ENCODE measurements at regions not wholly inside any gene's neighbourhood (a gene's known extent, or its start where the extent isn't known, plus 50 kb on each side); places are given as distances from the start of the nearest gene placed in this dataset.

DNA sequence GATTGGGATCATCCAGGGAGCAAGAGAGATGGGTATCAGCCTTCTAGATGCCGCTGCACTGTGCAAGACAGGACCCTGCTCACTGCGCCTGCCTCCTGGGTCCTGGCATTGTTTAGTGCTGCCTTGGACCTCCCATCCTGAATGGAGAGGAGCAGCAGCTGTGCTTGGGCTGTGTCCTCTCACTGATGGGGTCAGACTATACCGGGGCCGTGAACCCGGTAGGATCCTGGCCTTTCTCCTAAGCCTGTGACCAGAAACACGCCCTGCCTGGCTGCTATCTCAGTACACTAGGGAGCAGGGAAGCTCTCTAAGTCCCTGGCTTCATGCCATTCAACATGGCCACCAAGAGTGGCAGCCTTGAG lies 309.4 kb upstream of the ZNF32 start:
- TF ChIP-seq, protein P1, sequence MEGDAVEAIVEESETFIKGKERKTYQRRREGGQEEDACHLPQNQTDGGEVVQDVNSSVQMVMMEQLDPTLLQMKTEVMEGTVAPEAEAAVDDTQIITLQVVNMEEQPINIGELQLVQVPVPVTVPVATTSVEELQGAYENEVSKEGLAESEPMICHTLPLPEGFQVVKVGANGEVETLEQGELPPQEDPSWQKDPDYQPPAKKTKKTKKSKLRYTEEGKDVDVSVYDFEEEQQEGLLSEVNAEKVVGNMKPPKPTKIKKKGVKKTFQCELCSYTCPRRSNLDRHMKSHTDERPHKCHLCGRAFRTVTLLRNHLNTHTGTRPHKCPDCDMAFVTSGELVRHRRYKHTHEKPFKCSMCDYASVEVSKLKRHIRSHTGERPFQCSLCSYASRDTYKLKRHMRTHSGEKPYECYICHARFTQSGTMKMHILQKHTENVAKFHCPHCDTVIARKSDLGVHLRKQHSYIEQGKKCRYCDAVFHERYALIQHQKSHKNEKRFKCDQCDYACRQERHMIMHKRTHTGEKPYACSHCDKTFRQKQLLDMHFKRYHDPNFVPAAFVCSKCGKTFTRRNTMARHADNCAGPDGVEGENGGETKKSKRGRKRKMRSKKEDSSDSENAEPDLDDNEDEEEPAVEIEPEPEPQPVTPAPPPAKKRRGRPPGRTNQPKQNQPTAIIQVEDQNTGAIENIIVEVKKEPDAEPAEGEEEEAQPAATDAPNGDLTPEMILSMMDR (IDR thresholded peaks at IDR 0.05; ENCODE audit: low read length, missing control alignments) = no peak
- DNase-seq (ENCODE audit: low read depth) = no peak
- no peak overlapping the region for H3K4me3 ChIP-seq (replicated peaks; ENCODE audit: low read depth, low read length)

DNA sequence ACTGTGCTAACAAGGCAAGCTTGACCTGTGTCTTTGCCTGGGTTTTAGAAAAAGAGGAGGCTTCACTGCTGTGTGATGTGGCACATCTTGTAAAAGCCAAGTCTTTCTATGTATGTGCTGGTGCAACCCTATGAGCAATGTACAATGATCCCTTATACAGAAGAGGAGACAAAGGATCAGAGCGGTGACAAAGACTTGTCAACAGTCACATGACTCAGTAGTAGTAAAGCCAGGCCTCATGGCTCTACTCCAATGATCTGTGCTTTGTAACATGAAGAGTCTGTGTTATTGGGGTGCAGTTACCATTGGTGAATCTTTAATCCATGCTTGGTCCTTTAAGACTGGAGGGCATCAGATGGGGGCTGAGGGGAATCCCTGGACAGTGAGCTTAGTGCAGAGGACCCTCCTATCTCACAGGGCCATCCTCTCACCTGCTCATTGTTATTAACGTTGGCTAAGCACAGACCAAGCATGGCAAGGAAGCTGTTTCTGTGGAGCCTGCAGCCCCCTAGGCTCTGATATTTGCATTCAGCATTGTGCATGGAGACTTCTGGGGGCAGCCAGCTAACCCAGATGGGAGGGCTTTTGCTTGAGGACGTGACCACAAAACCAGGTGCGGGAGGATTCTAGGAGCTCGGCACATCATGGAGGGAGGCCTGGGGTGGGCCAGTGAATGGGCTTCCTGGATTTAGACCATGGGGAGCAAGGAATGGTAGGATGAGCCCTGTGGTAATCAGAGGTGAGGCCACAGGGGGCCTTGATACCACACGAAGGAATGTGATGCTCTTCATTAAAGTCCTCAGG lies 308.8 kb upstream of the ZNF32 start:
- H3K4me3 ChIP-seq (replicated peaks; ENCODE audit: low read depth, low read length) = no peak overlapping the region
- TF ChIP-seq, protein P1 (IDR thresholded peaks at IDR 0.05; ENCODE audit: low read length, missing control alignments) = no peak
- no peak for DNase-seq (ENCODE audit: low read depth)

DNA sequence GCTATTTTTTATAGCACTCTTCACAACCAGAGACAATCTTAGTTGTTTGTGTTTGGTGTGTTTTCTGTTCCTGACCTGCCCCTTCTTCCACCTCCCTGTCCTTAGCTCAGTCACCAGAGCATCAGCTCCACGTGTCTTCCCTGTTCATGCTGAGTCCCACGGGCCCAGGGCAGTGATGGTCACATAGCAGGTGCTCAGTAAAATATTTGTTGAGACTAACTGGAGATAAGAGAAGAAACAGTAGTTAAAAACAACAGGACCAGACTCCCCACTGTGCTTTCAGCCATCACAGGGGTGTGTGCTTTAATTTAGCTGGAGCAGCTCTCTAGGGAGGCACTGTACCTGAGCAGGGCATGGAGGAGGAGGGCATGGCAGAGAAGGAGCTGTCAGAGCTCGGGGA lies 307.3 kb upstream of the ZNF32 start:
- no peak overlapping the region for H3K4me3 ChIP-seq (replicated peaks; ENCODE audit: low read depth, low read length)
- TF ChIP-seq, protein P1 (IDR thresholded peaks at IDR 0.05; ENCODE audit: low read length, missing control alignments) = no peak
- no peak for DNase-seq (ENCODE audit: low read depth)

DNA sequence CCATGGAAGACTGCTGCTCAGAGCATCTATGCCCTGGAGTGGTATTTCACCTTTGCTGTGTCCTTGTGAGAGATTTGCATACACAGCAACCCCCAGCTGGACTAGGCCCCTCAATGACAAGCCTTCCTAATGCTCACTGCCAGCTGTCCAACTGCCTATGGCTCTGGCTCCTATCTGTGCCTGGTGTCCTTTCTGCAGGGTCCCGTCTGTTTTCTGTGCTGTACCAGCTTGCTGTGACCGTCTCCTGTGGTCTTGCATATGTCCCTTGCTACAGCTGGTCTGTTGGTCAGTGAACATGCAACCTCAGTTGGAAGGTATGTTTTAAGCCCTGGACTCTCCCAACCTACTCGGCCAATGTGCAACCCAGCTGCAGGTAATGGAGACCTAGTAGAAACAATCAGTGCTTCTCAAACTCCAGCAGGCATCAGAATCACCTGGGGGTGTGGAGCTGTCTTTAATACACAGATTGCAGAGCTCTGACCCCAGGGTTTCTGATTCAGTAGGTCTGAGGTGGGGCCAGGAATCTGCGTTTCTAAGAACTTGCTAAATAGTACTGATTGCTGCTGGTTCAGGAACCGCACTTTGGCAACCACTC lies 306.4 kb upstream of the ZNF32 start:
- TF ChIP-seq, protein P1 (IDR thresholded peaks at IDR 0.05; ENCODE audit: low read length, missing control alignments) = no peak

DNA sequence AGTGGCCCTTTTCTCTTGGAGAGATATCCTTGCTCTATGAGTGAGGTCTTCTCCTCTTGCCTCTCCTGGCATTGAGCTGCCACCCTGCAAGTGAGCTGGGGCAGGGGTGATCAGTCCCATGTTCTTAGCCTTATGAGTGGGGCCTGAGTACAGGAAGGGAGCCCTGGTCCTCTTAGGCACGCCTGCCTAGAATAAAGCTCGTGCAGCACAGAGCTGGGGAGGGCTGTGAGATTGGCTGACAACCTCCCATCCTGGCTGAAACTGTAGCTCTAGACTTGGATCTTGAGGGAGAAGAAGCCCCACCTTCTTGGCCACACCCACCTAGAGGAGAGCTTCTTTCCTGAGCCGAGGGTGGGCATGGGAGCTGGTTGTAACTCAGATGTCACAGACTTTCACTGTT lies 305.0 kb upstream of the ZNF32 start:
- no peak overlapping the region for H3K4me3 ChIP-seq (replicated peaks; ENCODE audit: low read depth, low read length)
- TF ChIP-seq, protein P1 (IDR thresholded peaks at IDR 0.05; ENCODE audit: low read length, missing control alignments) = no peak
- DNase-seq (ENCODE audit: low read depth) = no peak

More for the DNA sequence above, 306.4 kb upstream of the ZNF32 start:
- no peak overlapping the region for H3K4me3 ChIP-seq (replicated peaks; ENCODE audit: low read depth, low read length)
- no peak for DNase-seq (ENCODE audit: low read depth)

DNA sequence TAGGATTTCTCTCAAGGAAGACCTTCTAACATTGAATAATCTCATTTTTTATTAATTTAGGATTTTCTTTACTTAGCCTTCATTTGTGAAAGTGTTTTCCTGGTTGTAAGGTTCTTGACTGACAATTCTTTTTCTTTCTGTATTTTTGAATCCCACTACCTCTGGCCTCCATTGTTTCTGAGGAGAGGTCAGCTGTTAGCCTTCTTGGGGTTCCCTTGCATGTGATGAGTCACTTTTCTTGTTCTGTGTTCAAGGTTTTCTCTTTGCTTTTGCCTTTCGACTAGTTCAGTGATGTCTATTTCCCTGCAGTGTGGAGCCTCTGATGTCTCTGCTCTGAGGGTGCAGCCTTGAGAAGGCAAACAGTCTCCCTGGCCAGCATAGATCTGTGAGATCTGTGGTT lies 304.1 kb upstream of the ZNF32 start:
- TF ChIP-seq, protein P1 (IDR thresholded peaks at IDR 0.05; ENCODE audit: low read length, missing control alignments) = no peak
- H3K4me3 ChIP-seq (replicated peaks; ENCODE audit: low read depth, low read length) = no peak overlapping the region
- no peak for DNase-seq (ENCODE audit: low read depth)

All from fibroblast of pulmonary artery (primary cell).